GM18951 (cell line): ENCODE measurements at regions not wholly inside any gene's neighbourhood (a gene's known extent, or its start where the extent isn't known, plus 50 kb on each side); places are given as distances from the start of the nearest gene placed in this dataset.
"Not testable (repeated sequence)": the region's sequence is repeated elsewhere in the genome, so short reads cannot be mapped to it uniquely, and the experiment has no call there.

Experiments used
- POLR2A ChIP-seq: IDR thresholded peaks from 4 replicates; pipeline ENCODE4 v1.6.1; 2011; ENCODE audit warnings: mild to moderate bottlenecking; ENCODE audit not compliant: insufficient read length, insufficient read depth; ENCODE audit errors: extremely low read depth
- in situ Hi-C: fragments of 300-500 bp; cut with MboI; formaldehyde crosslinking; loops from one replicate; pipeline ENCODE4 v1.12.0; 2022; ENCODE audit warnings: low sequenced_read_pairs, mixed read lengths, inconsistent platforms; ENCODE audit not compliant: unreplicated experiment

- in situ Hi-C loops, result no loop called here
- no peak for TF ChIP-seq POLR2A
These were observed 126.1 kb downstream of the HNMT start for GRCh38 chr2:138090330-138090729.

- in situ Hi-C loops, result no loop called here
- no peak for TF ChIP-seq POLR2A
These were observed 129.2 kb downstream of the HNMT start for GRCh38 chr2:138093455-138093854.

GRCh38 chr2:138094031-138094430 is 129.8 kb downstream of the HNMT start:
- in situ Hi-C loops, result no loop called here
- no peak for TF ChIP-seq POLR2A

GRCh38 chr2:138095336-138095735 is 131.1 kb downstream of the HNMT start:
- TF ChIP-seq POLR2A, result no peak

GRCh38 chr2:138099288-138099687 is 135.0 kb downstream of the HNMT start:
- in situ Hi-C loops, result not testable (repeated sequence)

More at GRCh38 chr2:138095336-138095735, 131.1 kb downstream of the HNMT start:
- in situ Hi-C loops, result no loop called here

- in situ Hi-C loops, result no loop called here
These were observed 137.4 kb downstream of the HNMT start for GRCh38 chr2:138101718-138102117.

GRCh38 chr2:138102664-138103063 is 138.4 kb downstream of the HNMT start:
- no peak for TF ChIP-seq POLR2A
- in situ Hi-C loops, result no loop called here

More at GRCh38 chr2:138101718-138102117, 137.4 kb downstream of the HNMT start:
- TF ChIP-seq POLR2A, result no peak

GRCh38 chr2:138103156-138103555 is 138.9 kb downstream of the HNMT start:
- in situ Hi-C loops, result no loop called here

GRCh38 chr2:138104071-138104470 is 139.8 kb downstream of the HNMT start:
- in situ Hi-C loops, result no loop called here
- TF ChIP-seq POLR2A, result no peak

More at GRCh38 chr2:138103156-138103555, 138.9 kb downstream of the HNMT start:
- no peak for TF ChIP-seq POLR2A

- in situ Hi-C loops, result no loop called here
- TF ChIP-seq POLR2A, result no peak
These were observed 141.1 kb downstream of the HNMT start for GRCh38 chr2:138105358-138105757.

- no peak for TF ChIP-seq POLR2A
- in situ Hi-C loops, result no loop called here
These were observed 142.3 kb downstream of the HNMT start for GRCh38 chr2:138106606-138107005.

GRCh38 chr2:138107288-138107687 is 143.0 kb downstream of the HNMT start:
- in situ Hi-C loops, result no loop called here
- no peak for TF ChIP-seq POLR2A

GRCh38 chr2:138110453-138111083 is 146.3 kb downstream of the HNMT start:
- in situ Hi-C loops, result no loop called here
- TF ChIP-seq POLR2A, result no peak

GRCh38 chr2:138112536-138112935 is 148.3 kb downstream of the HNMT start:
- in situ Hi-C loops, result no loop called here
- TF ChIP-seq POLR2A, result no peak

GRCh38 chr2:138113871-138114525 is 149.7 kb downstream of the HNMT start:
- in situ Hi-C loops, result no loop called here
- TF ChIP-seq POLR2A, result no peak

- in situ Hi-C loops, result no loop called here
- TF ChIP-seq POLR2A, result no peak
These were observed 151.4 kb downstream of the HNMT start for GRCh38 chr2:138115666-138116065.
